Prostate gland (tissue), 2 donors: ENCODE measurements at regions not wholly inside any gene's neighbourhood (a gene's known extent, or its start where the extent isn't known, plus 50 kb on each side); places are given as distances from the start of the nearest gene placed in this dataset.

Experiments
- CTCF ChIP-seq, 4 experiments: fragments of 200-600 bp in 2 of 4; fragments of 450-650 bp in 2 of 4; sonication (generic) in 2 of 4; IDR thresholded peaks; 1 replicate in 3 of 4; 2 replicates in 1 of 4; pipeline ENCODE4 v1.5.1; 2016 to 2019; ENCODE audit warnings: antibody characterized with exemption in 4 of 4, mild to moderate bottlenecking in 2 of 4, moderate library complexity in 2 of 4
- POLR2A ChIP-seq: fragments of 450-650 bp; IDR thresholded peaks from one replicate; pipeline ENCODE4 v1.6.1; 2016; ENCODE audit warnings: antibody characterized with exemption, mild to moderate bottlenecking
- POLR2AphosphoS5 ChIP-seq: sonication (generic); formaldehyde crosslinking; IDR thresholded peaks from one replicate; pipeline ENCODE4 v1.6.1; 2017; ENCODE audit warnings: antibody characterized with exemption

GRCh38 chr20:17858450-17859001 is 110.1 kb downstream of the SNX5 start:
- TF ChIP-seq CTCF (IDR thresholded peaks at IDR 0.05) (no peak), POLR2A (no peak), POLR2AphosphoS5 (no peak)
